GM12872 (cell line): ENCODE measurements at regions not wholly inside any gene's neighbourhood (a gene's known extent, or its start where the extent isn't known, plus 50 kb on each side); places are given as distances from the start of the nearest gene placed in this dataset.

ENCODE experiments used
- TF ChIP-seq, protein P1 (sequence below): IDR thresholded peaks from 3 replicates; pipeline ENCODE4 v1.5.1; 2011; ENCODE audit warnings: low read depth, mild to moderate bottlenecking, low read length, moderate library complexity; ENCODE audit not compliant: insufficient read depth

DNA sequence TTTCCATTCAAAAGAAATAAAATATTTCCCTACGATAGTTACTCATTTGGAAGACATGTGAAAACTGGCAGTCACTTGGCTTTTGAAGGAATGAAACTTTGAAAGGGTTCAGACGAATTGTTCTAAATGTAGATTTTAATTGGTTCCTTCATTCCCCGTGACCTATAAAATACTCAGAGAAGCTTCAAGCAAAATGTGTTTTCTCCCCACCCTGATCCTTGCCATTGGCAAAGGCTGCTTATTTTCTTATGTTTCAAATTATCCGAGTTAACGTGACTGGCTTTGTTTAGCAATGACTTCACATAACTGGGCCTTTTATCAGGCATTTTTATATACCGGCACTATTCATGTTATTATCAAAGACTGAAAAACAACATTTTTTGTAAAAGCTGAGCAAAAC lies 204.1 kb upstream of the NEIL3 start:
- TF ChIP-seq, protein P1, sequence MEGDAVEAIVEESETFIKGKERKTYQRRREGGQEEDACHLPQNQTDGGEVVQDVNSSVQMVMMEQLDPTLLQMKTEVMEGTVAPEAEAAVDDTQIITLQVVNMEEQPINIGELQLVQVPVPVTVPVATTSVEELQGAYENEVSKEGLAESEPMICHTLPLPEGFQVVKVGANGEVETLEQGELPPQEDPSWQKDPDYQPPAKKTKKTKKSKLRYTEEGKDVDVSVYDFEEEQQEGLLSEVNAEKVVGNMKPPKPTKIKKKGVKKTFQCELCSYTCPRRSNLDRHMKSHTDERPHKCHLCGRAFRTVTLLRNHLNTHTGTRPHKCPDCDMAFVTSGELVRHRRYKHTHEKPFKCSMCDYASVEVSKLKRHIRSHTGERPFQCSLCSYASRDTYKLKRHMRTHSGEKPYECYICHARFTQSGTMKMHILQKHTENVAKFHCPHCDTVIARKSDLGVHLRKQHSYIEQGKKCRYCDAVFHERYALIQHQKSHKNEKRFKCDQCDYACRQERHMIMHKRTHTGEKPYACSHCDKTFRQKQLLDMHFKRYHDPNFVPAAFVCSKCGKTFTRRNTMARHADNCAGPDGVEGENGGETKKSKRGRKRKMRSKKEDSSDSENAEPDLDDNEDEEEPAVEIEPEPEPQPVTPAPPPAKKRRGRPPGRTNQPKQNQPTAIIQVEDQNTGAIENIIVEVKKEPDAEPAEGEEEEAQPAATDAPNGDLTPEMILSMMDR, result no peak

DNA sequence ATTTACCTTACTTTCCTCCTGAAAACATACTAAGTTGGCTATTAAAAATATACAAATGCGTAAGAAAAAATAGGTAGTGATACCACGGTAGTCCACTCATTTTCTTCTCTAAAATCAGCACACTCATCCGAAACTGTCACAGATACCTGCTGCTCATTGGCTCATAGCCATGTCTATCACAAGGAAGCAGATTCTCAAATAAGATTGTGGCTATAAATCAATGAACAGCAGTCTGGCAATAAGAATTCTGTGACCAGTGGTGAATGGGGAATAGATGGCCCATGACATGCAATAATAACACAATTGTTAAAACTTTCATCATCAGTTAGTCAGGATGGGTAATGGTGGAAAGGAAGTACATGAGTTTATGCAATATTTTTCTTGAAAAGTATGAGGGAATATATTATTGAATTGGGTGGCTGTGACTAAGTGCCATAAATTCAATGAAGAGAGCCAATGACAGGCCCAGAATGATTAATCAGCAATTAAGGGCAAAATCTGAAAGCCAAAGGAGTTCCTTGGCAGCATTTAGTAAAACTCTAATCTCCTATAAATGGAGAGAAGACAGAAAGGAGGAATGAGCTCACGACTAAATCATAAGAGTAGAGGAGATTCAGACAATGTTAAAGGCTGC lies 202.3 kb upstream of the NEIL3 start:
- TF ChIP-seq, protein P1, result no peak

DNA sequence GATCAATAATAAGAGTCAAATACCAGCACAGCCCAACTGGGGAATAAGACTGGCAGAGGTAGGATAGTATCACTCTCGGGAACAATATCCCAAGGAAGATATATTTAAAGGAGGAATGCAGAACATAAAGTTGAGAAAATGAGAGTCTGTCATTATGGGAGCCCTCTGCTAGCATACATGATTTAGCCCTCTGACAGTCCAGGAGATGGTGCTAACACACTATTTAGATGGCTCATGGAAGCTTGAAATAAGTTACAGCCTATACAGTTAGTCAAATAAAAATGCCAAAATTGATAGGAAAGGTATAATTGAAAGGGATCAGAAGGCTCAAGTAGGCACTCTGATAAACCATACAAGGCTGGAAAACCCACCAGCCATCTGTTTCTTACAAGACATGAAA lies 201.0 kb upstream of the NEIL3 start:
- TF ChIP-seq, protein P1, result no peak

DNA sequence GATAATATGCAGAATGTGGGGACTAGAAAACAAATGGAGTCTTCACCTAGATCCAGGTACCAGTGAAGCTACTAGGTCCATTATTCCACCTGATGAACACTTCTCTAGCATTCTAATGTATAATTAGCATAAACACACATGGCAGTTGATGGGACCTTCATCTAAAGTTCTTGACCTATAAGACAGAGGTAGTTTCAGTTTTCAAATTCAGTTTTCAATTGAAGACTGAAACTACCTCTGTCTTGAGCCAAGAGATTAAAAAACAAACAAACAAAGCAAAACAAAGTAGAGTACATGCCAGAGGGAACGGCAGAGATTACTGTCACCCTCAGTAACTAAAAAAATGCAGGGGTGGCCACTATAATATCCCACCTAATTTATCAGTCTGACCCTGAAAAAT lies 199.9 kb upstream of the NEIL3 start:
- TF ChIP-seq, protein P1, result no peak

DNA sequence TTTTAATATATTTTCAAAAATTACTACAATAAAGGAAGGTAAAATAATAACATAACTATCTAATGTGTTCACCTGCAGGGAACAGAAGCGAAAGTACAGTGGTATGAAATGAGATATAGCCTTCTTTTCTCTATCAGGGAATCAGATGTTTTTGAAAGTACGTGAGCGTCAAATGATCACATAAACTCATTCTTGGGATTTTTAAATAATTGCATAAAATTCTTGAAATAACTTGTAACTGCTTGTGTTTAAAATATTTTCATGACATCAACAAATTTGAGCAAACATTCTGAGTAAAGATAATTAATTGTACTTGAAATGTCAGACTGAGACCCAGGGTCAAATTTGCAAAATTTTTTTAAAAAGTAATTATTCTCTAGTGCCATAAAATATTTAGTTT lies 193.5 kb upstream of the NEIL3 start:
- TF ChIP-seq, protein P1, result no peak

DNA sequence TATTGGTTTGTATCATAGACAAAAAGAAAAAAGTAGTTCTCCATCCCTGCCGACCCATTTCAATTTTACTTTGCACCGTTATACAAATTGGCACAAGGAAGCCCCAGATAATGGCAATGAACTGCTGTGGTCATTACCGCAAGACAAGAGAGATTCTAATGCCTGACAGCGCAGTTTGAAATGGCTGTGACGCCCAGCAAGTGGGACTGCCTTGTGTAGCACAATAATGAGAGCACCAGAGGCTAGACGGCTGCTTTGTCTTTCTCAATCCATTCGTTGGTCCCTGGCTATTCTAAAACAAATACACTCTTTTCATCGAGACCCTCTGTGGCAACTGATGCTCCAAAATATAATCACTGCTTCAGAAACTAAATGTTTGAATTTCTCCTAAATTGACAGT lies 192.4 kb upstream of the NEIL3 start:
- TF ChIP-seq, protein P1, result no peak

DNA sequence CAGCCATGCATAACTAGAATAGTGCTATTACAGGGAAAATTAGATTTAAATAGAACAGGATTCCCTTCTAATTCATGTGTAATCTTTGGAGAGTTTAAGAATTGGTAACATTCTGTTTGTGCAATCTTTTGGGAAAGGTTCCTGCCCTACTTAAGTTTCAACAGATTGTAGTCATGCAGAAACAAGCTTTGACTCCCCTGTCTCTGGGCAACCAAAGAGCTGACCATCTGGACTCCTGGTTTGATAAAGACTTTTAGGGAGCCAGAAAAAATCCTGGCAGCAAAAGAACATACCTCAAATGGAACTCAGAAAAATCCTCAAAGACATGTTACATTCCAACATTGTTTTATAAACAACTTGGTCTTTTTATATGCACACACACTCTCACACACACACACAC lies 191.1 kb upstream of the NEIL3 start:
- TF ChIP-seq, protein P1, result no peak
